IMR-90 (cell line): ENCODE measurements at regions not wholly inside any gene's neighbourhood (a gene's known extent, or its start where the extent isn't known, plus 50 kb on each side); places are given as distances from the start of the nearest gene placed in this dataset.

Source experiments
- ATAC-seq: fragments of 200-7000 bp; cut with Tn5 transposase; 2 replicates; pipeline ENCODE4 v1.9.1; 2020; ENCODE audit warnings: low read depth, mild to moderate bottlenecking, moderate library complexity
- BruUV-seq: library from RNA; stranded (reverse); fragments of 400-500 nt; replicated peaks from 2 replicates; lab custom pipeline; 2021; lab: Mats Ljungman, UMichigan
- CTCF ChIA-PET: fragments of 300-600 bp; formaldehyde crosslinking; extraction: SDS; loops from one replicate; lab custom pipeline; 2021; ENCODE audit warnings: antibody characterized with exemption; lab: Yijun Ruan, JAX
- POLR2A ChIA-PET: fragments of 300-600 bp; sonication (Branson Sonifier 250); formaldehyde crosslinking; loops from one replicate; lab custom pipeline; 2022; ENCODE audit warnings: antibody characterized with exemption; ENCODE audit not compliant: unreplicated experiment; lab: Charles Lee
- DNase-seq: peaks from one replicate; pipeline ENCODE4 v3.0.0; 2013
- H2AFZ ChIP-seq: replicated peaks from 2 replicates; pipeline ENCODE3; 2013; ENCODE audit warnings: low read length, mild to moderate bottlenecking; ENCODE audit not compliant: poor library complexity
- H2AK5ac ChIP-seq: 2 replicates; pipeline ENCODE4 v1.6.1; 2013; ENCODE audit warnings: low read depth, low read length, inconsistent platforms
- H2AK9ac ChIP-seq: replicated peaks from 2 replicates; pipeline ENCODE3; 2013; ENCODE audit warnings: mild to moderate bottlenecking, low read depth, low read length, moderate library complexity; ENCODE audit not compliant: poor library complexity
- H2BK120ac ChIP-seq: 2 replicates; pipeline ENCODE4 v1.6.1; 2013; ENCODE audit warnings: low read depth, low read length, inconsistent platforms
- H2BK15ac ChIP-seq: 3 replicates; pipeline ENCODE4 v1.6.1; 2013; ENCODE audit warnings: low read depth, low read length, inconsistent platforms
- H2BK20ac ChIP-seq: 2 replicates; pipeline ENCODE4 v1.6.1; 2013; ENCODE audit warnings: low read depth, mild to moderate bottlenecking, inconsistent platforms, low read length, moderate library complexity
- H2BK5ac ChIP-seq: 2 replicates; pipeline ENCODE4 v1.6.1; 2013; ENCODE audit warnings: mild to moderate bottlenecking, low read depth, low read length, inconsistent platforms; ENCODE audit not compliant: poor library complexity, severe bottlenecking
- H3K14ac ChIP-seq: replicated peaks from 2 replicates; pipeline ENCODE4 v1.6.1; 2013; ENCODE audit warnings: low read depth, low read length, inconsistent platforms
- H3K18ac ChIP-seq: 2 replicates; pipeline ENCODE4 v1.6.1; 2013; ENCODE audit warnings: low read depth, low read length, control low read depth
- H3K23ac ChIP-seq: 2 replicates; pipeline ENCODE4 v1.6.1; 2013; ENCODE audit warnings: low read depth, low read length, inconsistent platforms
- H3K27ac ChIP-seq: 2 replicates; pipeline ENCODE4 v1.5.1; 2013; ENCODE audit warnings: mild to moderate bottlenecking, control low read depth, low read length; ENCODE audit not compliant: insufficient read depth
- H3K27me3 ChIP-seq: 2 replicates; pipeline ENCODE4 v1.6.1; 2013; ENCODE audit warnings: low read length; ENCODE audit not compliant: control insufficient read depth, insufficient read depth
- H3K36me3 ChIP-seq: 2 replicates; pipeline ENCODE4 v1.6.1; 2013; ENCODE audit warnings: low read length, mixed read lengths; ENCODE audit not compliant: control insufficient read depth, insufficient read depth
- H3K4ac ChIP-seq: 2 replicates; pipeline ENCODE4 v1.6.1; 2013; ENCODE audit warnings: low read depth, low read length, inconsistent platforms
- H3K4me1 ChIP-seq: 2 replicates; pipeline ENCODE4 v1.6.1; 2013; ENCODE audit warnings: low read length, mixed read lengths; ENCODE audit not compliant: control insufficient read depth, insufficient read depth
- H3K4me2 ChIP-seq: 2 replicates; pipeline ENCODE4 v1.6.1; 2013; ENCODE audit warnings: low read depth, mild to moderate bottlenecking, control low read depth, low read length, moderate library complexity
- H3K4me3 ChIP-seq: 2 replicates; pipeline ENCODE4 v1.5.1; 2013; ENCODE audit warnings: low read depth, mild to moderate bottlenecking, control low read depth, low read length, moderate library complexity; ENCODE audit not compliant: insufficient read depth
- H3K56ac ChIP-seq: 2 replicates; pipeline ENCODE4 v1.6.1; 2013; ENCODE audit warnings: low read length, inconsistent platforms; ENCODE audit not compliant: insufficient read depth; ENCODE audit errors: extremely low read depth
- H3K79me1 ChIP-seq, 2 experiments: 2 replicates each; pipeline ENCODE4 v1.6.1; 2013; ENCODE audit warnings: low read length in 2 of 2, inconsistent platforms in 1 of 2, low read depth in 1 of 2
- H3K9ac ChIP-seq: 2 replicates; pipeline ENCODE4 v1.6.1; 2013; ENCODE audit warnings: low read depth, low read length, control low read depth
- H3K9me1 ChIP-seq: 2 replicates; pipeline ENCODE4 v1.6.1; 2013; ENCODE audit warnings: low read length, inconsistent platforms; ENCODE audit not compliant: insufficient read depth
- H3K9me3 ChIP-seq: 2 replicates; pipeline ENCODE4 v1.6.1; 2013; ENCODE audit warnings: low read length; ENCODE audit not compliant: control insufficient read depth, insufficient read depth
- H4K20me1 ChIP-seq: 2 replicates; pipeline ENCODE4 v1.6.1; 2013; ENCODE audit warnings: low read length, inconsistent platforms; ENCODE audit not compliant: insufficient read depth
- H4K5ac ChIP-seq: 2 replicates; pipeline ENCODE4 v1.6.1; 2013; ENCODE audit warnings: mild to moderate bottlenecking, low read depth, low read length, control low read depth
- H4K8ac ChIP-seq, 2 experiments: 2 replicates each; pipeline ENCODE4 v1.6.1; 2013; ENCODE audit warnings: low read depth in 2 of 2, low read length in 2 of 2, control low read depth in 1 of 2, inconsistent platforms in 1 of 2
- H4K91ac ChIP-seq: 2 replicates; pipeline ENCODE4 v1.6.1; 2013; ENCODE audit warnings: low read depth, low read length, inconsistent platforms; ENCODE audit not compliant: insufficient read depth
- RCOR1 ChIP-seq: IDR thresholded peaks from 2 replicates; pipeline ENCODE4 v1.6.1; 2012; ENCODE audit warnings: mild to moderate bottlenecking, low read length, improper control_type of control experiment; ENCODE audit not compliant: insufficient replicate concordance
- RFX5 ChIP-seq: IDR thresholded peaks from 2 replicates; pipeline ENCODE4 v1.8.0; 2012; ENCODE audit warnings: low read depth, mild to moderate bottlenecking, low read length, moderate library complexity
- WGBS, 2 experiments: methylation state at CpG; one replicate each; pipeline versions ENCODE4 v1.1.5 to v1.1.7; 2013; ENCODE audit warnings: missing lambda C conversion rate in 2 of 2; ENCODE audit not compliant: insufficient read length in 1 of 2; ENCODE audit errors: extremely low coverage in 2 of 2; 5-methylcytosine and 5-hydroxymethylcytosine counted together
- dilution Hi-C: fragments of 300-500 bp; cut with HindIII; formaldehyde crosslinking; loops from one replicate; pipeline ENCODE4 v1.14.3; 2018; ENCODE audit warnings: low sequenced_read_pairs; ENCODE audit not compliant: unreplicated experiment
- in situ Hi-C: fragments of 300-500 bp; cut with MboI; formaldehyde crosslinking; loops from 3 replicates; pipeline ENCODE4 v1.14.3; 2019; ENCODE audit warnings: low sequenced_read_pairs, inconsistent platforms, mixed read lengths
- intact Hi-C: fragments of 100-400 bp; cut with micrococcal nuclease; formaldehyde crosslinking; loops from 2 replicates; pipeline ENCODE4 v1.10.0; 2022

DNA sequence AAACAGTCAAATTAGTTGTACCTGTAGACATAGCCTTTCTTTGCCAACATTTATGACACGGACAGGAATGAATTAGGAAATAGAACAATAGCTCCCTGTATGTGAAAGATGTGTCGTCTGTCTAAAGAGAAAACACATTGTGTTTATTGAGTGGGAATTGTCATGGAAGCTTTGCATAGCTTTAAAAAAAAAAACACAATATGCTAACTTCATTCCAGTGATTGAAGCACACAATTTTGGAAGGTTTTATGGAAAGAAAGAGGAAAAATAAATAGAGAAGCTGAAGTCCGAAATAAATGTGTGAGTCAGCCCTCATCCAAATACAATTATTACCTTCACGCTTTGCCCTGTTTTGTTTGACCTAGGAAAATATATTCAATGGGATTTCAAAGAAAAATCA, 1095.7 kb downstream of the TSN start:
- H4K91ac ChIP-seq, result no peak overlapping the region
- DNase-seq (no peak), ATAC-seq (no peak)
- no CpG with 5 or more reads among the region's 4 CpGs for WGBS, 2 experiments
- no peak overlapping the region for H2AK9ac ChIP-seq
- no peak overlapping the region for H2BK5ac ChIP-seq
- H3K4me2 ChIP-seq, result no peak overlapping the region
- H3K79me1 ChIP-seq, result no peaks in the 10 kb centered on the region
- H3K36me3 ChIP-seq, result no peaks in the 10 kb centered on the region
- intact Hi-C loops, result no loop called here
- CTCF ChIA-PET, result no interaction called here
- H3K56ac ChIP-seq, result no peak overlapping the region
- no peak overlapping the region for H2BK15ac ChIP-seq
- H4K8ac ChIP-seq, result no peak overlapping the region
- H3K23ac ChIP-seq, result no peak overlapping the region
- H4K20me1 ChIP-seq, result no peaks in the 10 kb centered on the region
- H2BK120ac ChIP-seq, result no peak overlapping the region
- dilution Hi-C loops, result no loop called here
- H4K5ac ChIP-seq, result no peak overlapping the region
- H2AK5ac ChIP-seq, result no peak overlapping the region
- POLR2A ChIA-PET, result no interaction called here
- H3K9me3 ChIP-seq, result no peaks in the 10 kb centered on the region; the same call in none of the 2 replicates
- no peak overlapping the region for H2BK20ac ChIP-seq
- no peaks in the 10 kb centered on the region for H3K27me3 ChIP-seq
- in situ Hi-C loops, result no loop called here
- no TSS peak for BruUV-seq
- H3K4me1 ChIP-seq, result no peaks in the 10 kb centered on the region
- H3K18ac ChIP-seq, result no peak overlapping the region
- H3K27ac ChIP-seq, result no peak overlapping the region
- no peaks in the 10 kb centered on the region for H3K9me1 ChIP-seq
- H3K9ac ChIP-seq, result no peak overlapping the region
- TF ChIP-seq RFX5 (no peak), RCOR1 (no peak)
- no peak overlapping the region for H3K14ac ChIP-seq
- H3K4me3 ChIP-seq, result no peak overlapping the region
- H3K4ac ChIP-seq, result no peak overlapping the region
- H2AFZ ChIP-seq, result no peak overlapping the region
